H9 (cell line): ENCODE measurements at regions not wholly inside any gene's neighbourhood (a gene's known extent, or its start where the extent isn't known, plus 50 kb on each side); places are given as distances from the start of the nearest gene placed in this dataset.
A peak's percentile ranks its signal among the peaks of the same experiment; 100 is the strongest.

ENCODE experiments used
- DNase-seq: peaks from one replicate; pipeline ENCODE4 v3.0.0-alpha.2; 2017
- H2AFZ ChIP-seq: one replicate; pipeline ENCODE4 v1.6.1; 2013; ENCODE audit warnings: mild to moderate bottlenecking, low read length, control low read depth, moderate library complexity
- H2AK5ac ChIP-seq: 2 replicates; pipeline ENCODE4 v1.6.1; 2013; ENCODE audit warnings: low read length, control low read depth, mixed read lengths; ENCODE audit not compliant: insufficient read length
- H2BK120ac ChIP-seq: one replicate; pipeline ENCODE4 v1.6.1; 2013; ENCODE audit warnings: low read depth, mild to moderate bottlenecking, low read length, control low read depth, inconsistent platforms; ENCODE audit not compliant: poor library complexity, severe bottlenecking
- H2BK12ac ChIP-seq: 2 replicates; pipeline ENCODE4 v1.6.1; 2013; ENCODE audit warnings: low read length, control low read depth, mixed read lengths, low read depth; ENCODE audit not compliant: insufficient read length
- H2BK15ac ChIP-seq: 2 replicates; pipeline ENCODE4 v1.6.1; 2013; ENCODE audit warnings: low read depth, low read length, control low read depth
- H2BK20ac ChIP-seq: one replicate; pipeline ENCODE4 v1.6.1; 2013; ENCODE audit warnings: low read depth, mild to moderate bottlenecking, low read length, control low read depth, inconsistent platforms; ENCODE audit not compliant: poor library complexity, severe bottlenecking
- H2BK5ac ChIP-seq: 2 replicates; pipeline ENCODE4 v1.6.1; 2013; ENCODE audit warnings: low read length, control low read depth, mixed read lengths; ENCODE audit not compliant: insufficient read length
- H3K14ac ChIP-seq: 2 replicates; pipeline ENCODE4 v1.6.1; 2013; ENCODE audit warnings: low read length, control low read depth; ENCODE audit not compliant: insufficient read depth
- H3K18ac ChIP-seq: 2 replicates; pipeline ENCODE4 v1.6.1; 2013; ENCODE audit warnings: low read depth, mild to moderate bottlenecking, mixed read lengths, low read length, control low read depth; ENCODE audit not compliant: insufficient read length
- H3K23ac ChIP-seq: 2 replicates; pipeline ENCODE4 v1.6.1; 2013; ENCODE audit warnings: low read length, control low read depth, mixed read lengths, low read depth; ENCODE audit not compliant: insufficient read length
- H3K23me2 ChIP-seq: 2 replicates; pipeline ENCODE4 v1.6.1; 2013; ENCODE audit warnings: low read depth, mild to moderate bottlenecking, mixed read lengths, low read length, control low read depth; ENCODE audit not compliant: insufficient read length, poor library complexity, severe bottlenecking
- H3K27ac ChIP-seq: 2 replicates; pipeline ENCODE4 v1.5.1; 2013; ENCODE audit warnings: low read length, control low read depth, mixed read lengths, low read depth; ENCODE audit not compliant: insufficient read length
- H3K27me3 ChIP-seq: 2 replicates; pipeline ENCODE4 v1.6.1; 2013; ENCODE audit warnings: low read length, control low read depth, inconsistent platforms; ENCODE audit not compliant: insufficient read depth
- H3K4ac ChIP-seq: 2 replicates; pipeline ENCODE4 v1.6.1; 2013; ENCODE audit warnings: low read depth, mild to moderate bottlenecking, control low read depth, inconsistent platforms, low read length, moderate library complexity
- H3K4me1 ChIP-seq: 2 replicates; pipeline ENCODE4 v1.6.1; 2013; ENCODE audit warnings: low read length, control low read depth, inconsistent platforms; ENCODE audit not compliant: insufficient read depth
- H3K4me2 ChIP-seq: 2 replicates; pipeline ENCODE4 v1.6.1; 2013; ENCODE audit warnings: low read length, control low read depth, mixed read lengths; ENCODE audit not compliant: insufficient read length, insufficient read depth
- H3K56ac ChIP-seq: 2 replicates; pipeline ENCODE4 v1.6.1; 2013; ENCODE audit warnings: low read depth, mild to moderate bottlenecking, mixed read lengths, low read length, control low read depth; ENCODE audit not compliant: insufficient read length
- H3K79me1 ChIP-seq: 2 replicates; pipeline ENCODE4 v1.6.1; 2013; ENCODE audit warnings: low read depth, mild to moderate bottlenecking, moderate library complexity, low read length, control low read depth, inconsistent platforms; ENCODE audit not compliant: insufficient read depth, poor library complexity, severe bottlenecking
- H3K79me2 ChIP-seq: 2 replicates; pipeline ENCODE4 v1.6.1; 2013; ENCODE audit warnings: low read length, control low read depth, inconsistent platforms; ENCODE audit not compliant: insufficient read depth
- H3K9ac ChIP-seq: 2 replicates; pipeline ENCODE4 v1.6.1; 2013; ENCODE audit warnings: low read length, control low read depth, mixed read lengths; ENCODE audit not compliant: insufficient read length; ENCODE audit errors: extremely low read depth
- H3K9me3 ChIP-seq: one replicate; pipeline ENCODE4 v1.6.1; 2013; ENCODE audit warnings: low read depth, low read length, inconsistent platforms; ENCODE audit not compliant: control insufficient read depth
- H3T11ph ChIP-seq: one replicate; pipeline ENCODE4 v1.6.1; 2013; ENCODE audit warnings: mild to moderate bottlenecking, low read length, control low read depth, inconsistent platforms
- H4K20me1 ChIP-seq: one replicate; pipeline ENCODE4 v1.6.1; 2013; ENCODE audit not compliant: control insufficient read depth, insufficient read length, insufficient read depth
- H4K5ac ChIP-seq: 2 replicates; pipeline ENCODE4 v1.6.1; 2013; ENCODE audit warnings: low read depth, mild to moderate bottlenecking, mixed read lengths, low read length, control low read depth; ENCODE audit not compliant: insufficient read length
- H4K8ac ChIP-seq: replicated peaks from 2 replicates; pipeline ENCODE4 v1.6.1; 2013; ENCODE audit warnings: low read length, control low read depth, mixed read lengths, low read depth; ENCODE audit not compliant: insufficient read length
- H4K91ac ChIP-seq: 2 replicates; pipeline ENCODE4 v1.6.1; 2013; ENCODE audit warnings: low read depth, mild to moderate bottlenecking, moderate library complexity, mixed read lengths, low read length, control low read depth; ENCODE audit not compliant: insufficient read length
- H3K27ac Mint-ChIP-seq, 3 experiments: 2 replicates in 2 of 3; 3 replicates in 1 of 3; pipeline ENCODE4 v1.8.0; 2020 to 2021; ENCODE audit warnings: mixed read lengths in 3 of 3, mild to moderate bottlenecking in 1 of 3, moderate library complexity in 1 of 3
- H3K27me3 Mint-ChIP-seq: 2 replicates; pipeline ENCODE4 v1.8.0; 2021; ENCODE audit warnings: low read depth, mild to moderate bottlenecking, moderate library complexity, mixed read lengths
- H3K36me3 Mint-ChIP-seq, 3 experiments: 2 replicates in 2 of 3; 3 replicates in 1 of 3; pipeline ENCODE4 v1.8.0; 2020 to 2021; ENCODE audit warnings: low read depth in 3 of 3, mixed read lengths in 3 of 3; ENCODE audit not compliant: insufficient read depth in 1 of 3
- H3K4me1 Mint-ChIP-seq, 2 experiments: 2 replicates each; pipeline ENCODE4 v1.8.0; 2020; ENCODE audit warnings: mixed read lengths in 2 of 2
- H3K4me3 Mint-ChIP-seq, 2 experiments: 2 replicates in 1 of 2; 3 replicates in 1 of 2; pipeline ENCODE4 v1.8.0; 2020 to 2021; ENCODE audit warnings: mild to moderate bottlenecking in 2 of 2, mixed read lengths in 2 of 2, moderate library complexity in 1 of 2
- H3K9me3 Mint-ChIP-seq, 2 experiments: 2 replicates in 1 of 2; 3 replicates in 1 of 2; pipeline ENCODE4 v1.8.0; 2020; ENCODE audit warnings: mild to moderate bottlenecking in 2 of 2, mixed read lengths in 2 of 2, moderate library complexity in 1 of 2
- CTCF ChIP-seq: fragments of 200-600 bp; sonication (generic); conservative IDR thresholded peaks from 3 replicates; pipeline ENCODE4 v1.8.0; 2021; ENCODE audit warnings: antibody characterized with exemption, mild to moderate bottlenecking
- WGBS: extraction: QIAGEN DNeasy Blood & Tissue Kit; methylation state at CpG from one replicate; pipeline ENCODE4 v1.1.7; 2013; ENCODE audit warnings: missing lambda C conversion rate, low lambda C conversion rate, mixed read lengths; ENCODE audit not compliant: insufficient read length; ENCODE audit errors: extremely low coverage; 5-methylcytosine and 5-hydroxymethylcytosine counted together

GRCh38 chr13:112143753-112144615 lies 77.0 kb downstream of the SOX1 start:
- Histone ChIP-seq H3K4me2 (no peak overlapping the region), H2BK120ac (no peak overlapping the region), H4K8ac (no peak overlapping the region), H4K91ac (no peak overlapping the region), H4K20me1 (no peaks in the 10 kb centered on the region), H3K23ac (no peak overlapping the region), H2BK5ac (no peak overlapping the region), H3K18ac (no peak overlapping the region), H3K14ac (peak overlapping the region; percentile 23; the same call in 1 of the 2 replicates), H3K27me3 (no peaks in the 10 kb centered on the region), H2BK12ac (no peak overlapping the region), H2BK20ac (no peak overlapping the region), H2AK5ac (no peak overlapping the region), H3K23me2 (no peaks in the 10 kb centered on the region), H3K4ac (no peak overlapping the region), H2BK15ac (no peak overlapping the region), H4K5ac (no peak overlapping the region), H3K79me1 (no peaks in the 10 kb centered on the region), H3K79me2 (no peaks in the 10 kb centered on the region), H3K27ac (no peak overlapping the region), H2AFZ (no peak overlapping the region), H3K9ac (no peak overlapping the region), H3K56ac (no peak overlapping the region), H3T11ph (no peak overlapping the region), H3K9me3 (no peaks in the 10 kb centered on the region), H3K4me1 (no peaks in the 10 kb centered on the region)
- H3K4me3 Mint-ChIP-seq = no peak overlapping the region
- H3K36me3 Mint-ChIP-seq = peaks cover 5 to 20% (median 8%) of the 10 kb centered on the region in 3 experiments; a peak in 6 of 7 replicates
- no peak overlapping the region for H3K27ac Mint-ChIP-seq
- peaks cover 13 to 20% of the 10 kb centered on the region in 2 experiments for H3K9me3 Mint-ChIP-seq
- H3K27me3 Mint-ChIP-seq = peaks cover 26% of the 10 kb centered on the region
- no peak for TF ChIP-seq CTCF
- no peak for DNase-seq
- H3K4me1 Mint-ChIP-seq = no peaks in the 10 kb centered on the region
- no CpG with 5 or more reads among the region's 16 CpGs for WGBS
